Activated T-cell treated with anti-CD3 and anti-CD28 coated beads, Interleukin-2, amount 50 U/mL, for 48 hours (primary cell): ENCODE measurements at regions not wholly inside any gene's neighbourhood (a gene's known extent, or its start where the extent isn't known, plus 50 kb on each side); places are given as distances from the start of the nearest gene placed in this dataset.

Experiments used
- DNase-seq, 2 experiments: peaks; one replicate each; pipeline ENCODE4 v3.0.0-alpha.2; 2020

- DNase-seq, result no peak
These were observed 74.7 kb downstream of the SDC1 start for GRCh38 chr2:20150110-20150706.

- no peak for DNase-seq
These were observed 75.3 kb downstream of the SDC1 start for GRCh38 chr2:20149703-20150030.

- DNase-seq, result no peak
These were observed 75.8 kb downstream of the SDC1 start for GRCh38 chr2:20148923-20149702.

GRCh38 chr2:20148426-20148922 is 76.5 kb downstream of the SDC1 start:
- no peak for DNase-seq

- DNase-seq, result no peak
These were observed 77.6 kb downstream of the SDC1 start for GRCh38 chr2:20147351-20147750.

GRCh38 chr2:20146401-20146800 is 78.5 kb downstream of the SDC1 start:
- DNase-seq, result no peak

GRCh38 chr2:20145497-20146193 is 79.3 kb downstream of the SDC1 start:
- DNase-seq, result no peak

GRCh38 chr2:20144861-20145260 is 80.1 kb downstream of the SDC1 start:
- DNase-seq, result no peak

- DNase-seq, result no peak
These were observed 80.7 kb downstream of the SDC1 start for GRCh38 chr2:20144196-20144595.

GRCh38 chr2:20143263-20143662 is 81.7 kb downstream of the SDC1 start:
- no peak for DNase-seq

GRCh38 chr2:20141806-20142205 is 83.1 kb downstream of the SDC1 start:
- DNase-seq, result no peak

- no peak for DNase-seq
These were observed 83.7 kb downstream of the SDC1 start for GRCh38 chr2:20141056-20141762.

- no peak for DNase-seq
These were observed 84.4 kb downstream of the SDC1 start for GRCh38 chr2:20140321-20141055.

GRCh38 chr2:20139407-20140172 is 85.3 kb downstream of the SDC1 start:
- DNase-seq, result no peak

GRCh38 chr2:20138696-20139095 is 86.2 kb downstream of the SDC1 start:
- DNase-seq, result no peak

- no peak for DNase-seq
These were observed 86.5 kb upstream of the LAPTM4A start for GRCh38 chr2:20137884-20138283.

- DNase-seq, result no peak
These were observed 85.7 kb upstream of the LAPTM4A start for GRCh38 chr2:20137131-20137571.

GRCh38 chr2:20136149-20136548 is 84.7 kb upstream of the LAPTM4A start:
- no peak for DNase-seq

- DNase-seq, result peak; percentile 57 to 60
These were observed 84.2 kb upstream of the LAPTM4A start for GRCh38 chr2:20135631-20136050.

GRCh38 chr2:20132990-20133535 is 81.6 kb upstream of the LAPTM4A start:
- no peak for DNase-seq
